ENCODE measurements at regions not wholly inside any gene's neighbourhood (a gene's known extent, or its start where the extent isn't known, plus 50 kb on each side); places are given as distances from the start of the nearest gene placed in this dataset.

DNA sequence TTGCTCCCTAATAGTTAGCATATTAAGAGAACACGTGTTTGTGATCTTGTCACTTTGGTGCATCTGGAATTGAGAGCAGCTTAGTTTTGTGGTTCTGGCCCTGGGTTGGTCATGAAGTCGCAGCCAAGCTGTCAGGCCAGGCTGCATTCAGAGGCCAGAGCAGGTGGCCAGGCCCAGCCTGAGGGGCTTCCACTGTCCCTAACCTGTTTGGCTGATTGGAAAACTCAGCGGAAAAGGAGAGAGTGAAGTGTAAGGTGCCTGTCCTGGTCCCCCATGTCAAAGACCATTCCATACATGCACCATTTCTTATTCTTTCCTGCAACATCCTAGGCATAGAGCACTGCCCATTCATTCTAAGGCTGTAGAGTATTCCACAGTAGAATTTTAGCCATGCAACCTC is 111.5 kb upstream of the IGLL5 start:
- no peak for DNase-seq (ENCODE audit: low read depth in 2 of 2)
- TF ChIP-seq CTCF (IDR thresholded peaks at IDR 0.05; ENCODE audit: low read depth, low read length) = no peak
- no peak overlapping the region for H3K4me3 ChIP-seq (replicated peaks in 1 of 2; ENCODE audit: low read depth in 2 of 2, low read length in 2 of 2)

- DNase-seq (ENCODE audit: low read depth in 2 of 2) = no peak
- no peak overlapping the region for H3K4me3 ChIP-seq (replicated peaks in 1 of 2; ENCODE audit: low read depth in 2 of 2, low read length in 2 of 2)
- no peak for TF ChIP-seq CTCF (IDR thresholded peaks at IDR 0.05; ENCODE audit: low read depth, low read length)
Measured at GRCh38 chr22:22779213-22779612, 108.4 kb upstream of the IGLL5 start.

- no peak for DNase-seq (ENCODE audit: low read depth in 2 of 2)
- H3K4me3 ChIP-seq (replicated peaks in 1 of 2; ENCODE audit: low read depth in 2 of 2, low read length in 2 of 2) = no peak overlapping the region
- no peak for TF ChIP-seq CTCF (IDR thresholded peaks at IDR 0.05; ENCODE audit: low read depth, low read length)
Measured at GRCh38 chr22:22783575-22783974, 104.0 kb upstream of the IGLL5 start.

- no peak for TF ChIP-seq CTCF (IDR thresholded peaks at IDR 0.05; ENCODE audit: low read depth, low read length)
- DNase-seq (ENCODE audit: low read depth in 2 of 2) = no peak
- H3K4me3 ChIP-seq (replicated peaks in 1 of 2; ENCODE audit: low read depth in 2 of 2, low read length in 2 of 2) = no peak overlapping the region
Measured at GRCh38 chr22:22784249-22785039, 103.2 kb upstream of the IGLL5 start.

DNA sequence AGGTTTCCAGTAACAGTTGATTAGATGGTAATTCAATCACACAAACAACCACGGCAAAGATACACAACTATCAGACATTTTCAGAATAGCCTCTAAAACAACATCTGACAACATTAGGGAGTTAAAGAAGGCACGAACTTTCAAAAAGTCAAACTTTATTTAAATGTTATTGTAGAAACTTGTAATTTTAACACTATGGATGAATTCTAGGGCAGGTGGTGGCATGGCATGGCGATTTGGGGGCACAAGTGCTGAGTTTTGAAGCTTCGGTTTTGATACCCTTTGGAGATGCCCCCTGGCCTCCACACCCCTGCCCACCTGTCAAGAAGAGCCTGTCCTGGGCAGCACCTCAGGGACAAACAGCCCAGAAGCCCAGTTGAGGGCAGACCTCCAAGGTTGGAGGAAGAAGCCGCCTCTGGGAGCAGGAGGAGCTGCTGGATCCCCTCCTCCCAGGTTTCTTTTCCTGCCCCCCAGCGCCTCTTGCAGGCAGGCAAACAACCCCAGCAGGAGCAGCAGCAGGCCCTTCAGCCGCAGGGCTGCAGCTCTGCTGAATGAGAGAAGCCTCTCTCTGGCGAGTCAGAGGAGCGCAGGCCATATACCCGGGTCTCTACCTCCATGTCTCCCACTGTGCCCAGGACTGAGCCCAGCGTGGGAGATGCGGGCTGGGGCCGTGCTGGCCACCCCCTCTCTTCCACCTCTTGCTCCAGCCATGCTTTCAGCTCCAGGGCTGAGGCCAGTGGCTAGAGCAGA is 102.1 kb upstream of the IGLL5 start:
- TF ChIP-seq CTCF (IDR thresholded peaks at IDR 0.05; ENCODE audit: low read depth, low read length) = no peak
- DNase-seq (ENCODE audit: low read depth in 2 of 2) = no peak
- no peak overlapping the region for H3K4me3 ChIP-seq (replicated peaks in 1 of 2; ENCODE audit: low read depth in 2 of 2, low read length in 2 of 2)

DNA sequence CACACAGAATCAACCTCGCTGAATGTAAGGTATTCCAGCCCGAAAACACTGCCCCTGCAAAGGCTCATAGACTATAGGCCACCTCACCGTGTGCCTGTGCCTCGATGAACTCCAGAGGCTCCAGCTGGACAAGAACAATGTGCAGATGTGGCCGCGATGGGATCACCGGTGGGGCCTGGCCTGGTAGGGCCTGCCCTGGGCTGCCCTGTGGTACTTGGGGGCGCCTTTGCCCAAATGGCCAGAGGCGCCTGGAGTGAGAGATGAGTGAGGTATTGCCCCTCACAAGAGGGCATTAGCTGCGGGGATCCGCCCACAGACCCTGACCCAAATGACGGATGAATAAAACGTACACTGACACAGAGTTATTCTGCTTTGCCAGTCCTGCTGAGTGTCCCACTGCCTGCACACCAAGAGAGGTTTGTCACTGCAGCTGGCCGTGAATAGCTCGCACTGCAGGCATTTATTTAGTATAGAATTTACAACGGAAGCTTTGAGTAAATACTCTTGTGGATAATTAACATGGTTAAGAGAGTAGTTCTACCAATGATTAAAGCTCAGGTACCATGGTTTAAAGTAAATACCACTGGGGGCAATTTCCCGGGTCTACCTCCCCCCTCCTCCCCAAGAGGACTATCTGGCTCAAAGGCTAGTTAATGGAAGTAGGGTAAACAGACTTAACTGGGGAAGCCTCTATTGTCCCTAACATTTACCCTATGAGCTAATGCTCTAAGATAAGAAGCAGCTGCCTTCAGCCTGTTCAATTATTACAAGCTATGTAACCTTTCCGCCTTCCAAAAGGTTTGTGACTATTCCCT is 101.1 kb upstream of the IGLL5 start:
- no peak overlapping the region for H3K4me3 ChIP-seq (replicated peaks in 1 of 2; ENCODE audit: low read depth in 2 of 2, low read length in 2 of 2)
- no peak for TF ChIP-seq CTCF (IDR thresholded peaks at IDR 0.05; ENCODE audit: low read depth, low read length)
- no peak for DNase-seq (ENCODE audit: low read depth in 2 of 2)
